Adrenal gland (tissue), 5 donors: ENCODE measurements at regions not wholly inside any gene's neighbourhood (a gene's known extent, or its start where the extent isn't known, plus 50 kb on each side); places are given as distances from the start of the nearest gene placed in this dataset.

ENCODE experiments used
- POLR2A ChIP-seq, 2 donors: fragments of 450-650 bp; IDR thresholded peaks; one replicate each; pipeline ENCODE4 v1.6.1; 2017; ENCODE audit warnings: antibody characterized with exemption in 2 of 2, mild to moderate bottlenecking in 2 of 2, moderate library complexity in 1 of 2
- TF ChIP-seq, protein P1 (sequence below), 6 experiments: fragments of 450-650 bp in 4 of 6; fragments of 200-600 bp in 2 of 6; sonication (generic) in 1 of 6; IDR thresholded peaks; 1 replicate in 5 of 6; 2 replicates in 1 of 6; pipeline versions ENCODE4 v1.5.1 to v1.8.0; 2016 to 2021; ENCODE audit warnings: antibody characterized with exemption in 6 of 6, mild to moderate bottlenecking in 2 of 6, moderate library complexity in 1 of 6
- donor health status: DM: no; HTN: no; CAD: no.

DNA sequence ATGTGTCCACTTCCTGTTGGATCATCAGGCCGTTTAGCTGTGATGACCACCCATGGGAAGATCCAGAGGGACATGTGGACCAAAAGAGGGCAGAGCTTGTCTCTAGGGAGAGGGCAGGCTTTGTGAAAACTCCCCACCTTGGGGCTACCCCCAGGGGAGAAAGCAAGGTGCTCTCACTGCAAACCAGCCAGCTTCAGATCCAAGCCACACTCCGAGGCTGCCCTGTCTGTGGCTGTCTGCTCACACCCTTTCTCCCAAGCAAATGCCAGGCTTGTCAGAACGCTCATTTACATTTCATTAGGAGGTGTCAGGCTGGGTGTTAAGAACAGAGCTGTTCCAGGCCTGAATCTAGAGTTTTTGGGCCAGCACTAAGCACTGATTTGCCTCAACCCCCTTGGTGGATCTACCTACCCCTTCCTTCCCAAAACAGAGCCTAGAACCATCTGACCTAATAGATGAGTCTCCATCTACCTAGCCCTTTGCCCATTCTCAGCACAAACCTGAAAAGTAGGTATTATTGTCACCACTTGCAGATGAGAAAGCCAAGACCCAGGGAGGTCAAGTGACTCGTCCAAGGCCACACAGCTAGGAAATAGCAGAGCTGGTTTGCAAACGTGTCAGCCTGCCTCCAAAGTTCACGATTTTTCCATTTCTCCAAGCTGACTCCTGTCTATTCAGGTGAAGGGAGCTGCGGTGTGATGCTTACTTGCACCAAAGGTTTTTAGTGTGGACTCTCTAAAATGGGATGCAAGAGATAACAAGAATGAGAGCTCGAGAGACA, 130.9 kb downstream of the EMX2 start:
- no peak for TF ChIP-seq POLR2A (IDR thresholded peaks at IDR 0.05)
- TF ChIP-seq, protein P1, sequence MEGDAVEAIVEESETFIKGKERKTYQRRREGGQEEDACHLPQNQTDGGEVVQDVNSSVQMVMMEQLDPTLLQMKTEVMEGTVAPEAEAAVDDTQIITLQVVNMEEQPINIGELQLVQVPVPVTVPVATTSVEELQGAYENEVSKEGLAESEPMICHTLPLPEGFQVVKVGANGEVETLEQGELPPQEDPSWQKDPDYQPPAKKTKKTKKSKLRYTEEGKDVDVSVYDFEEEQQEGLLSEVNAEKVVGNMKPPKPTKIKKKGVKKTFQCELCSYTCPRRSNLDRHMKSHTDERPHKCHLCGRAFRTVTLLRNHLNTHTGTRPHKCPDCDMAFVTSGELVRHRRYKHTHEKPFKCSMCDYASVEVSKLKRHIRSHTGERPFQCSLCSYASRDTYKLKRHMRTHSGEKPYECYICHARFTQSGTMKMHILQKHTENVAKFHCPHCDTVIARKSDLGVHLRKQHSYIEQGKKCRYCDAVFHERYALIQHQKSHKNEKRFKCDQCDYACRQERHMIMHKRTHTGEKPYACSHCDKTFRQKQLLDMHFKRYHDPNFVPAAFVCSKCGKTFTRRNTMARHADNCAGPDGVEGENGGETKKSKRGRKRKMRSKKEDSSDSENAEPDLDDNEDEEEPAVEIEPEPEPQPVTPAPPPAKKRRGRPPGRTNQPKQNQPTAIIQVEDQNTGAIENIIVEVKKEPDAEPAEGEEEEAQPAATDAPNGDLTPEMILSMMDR (IDR thresholded peaks at IDR 0.05), result no peak
